IPS DF 6.9 (cell line): ENCODE measurements at regions not wholly inside any gene's neighbourhood (a gene's known extent, or its start where the extent isn't known, plus 50 kb on each side); places are given as distances from the start of the nearest gene placed in this dataset.
A peak's percentile ranks its signal among the peaks of the same experiment; 100 is the strongest.

Experiments
- DNase-seq: peaks from one replicate; pipeline ENCODE4 v3.0.0-alpha.2; 2013; ENCODE audit warnings: low read depth, low spot score
- H3K27ac ChIP-seq: one replicate; pipeline ENCODE4 v1.5.1; 2013; ENCODE audit warnings: low read length, control low read depth
- H3K27me3 ChIP-seq: 2 replicates; pipeline ENCODE4 v1.6.1; 2013; ENCODE audit warnings: mild to moderate bottlenecking, low read length; ENCODE audit not compliant: control insufficient read depth, insufficient read depth
- H3K36me3 ChIP-seq: 2 replicates; pipeline ENCODE4 v1.6.1; 2013; ENCODE audit warnings: low read length; ENCODE audit not compliant: control insufficient read depth, insufficient read depth
- H3K4me1 ChIP-seq: 2 replicates; pipeline ENCODE4 v1.6.1; 2013; ENCODE audit warnings: low read length; ENCODE audit not compliant: control insufficient read depth, insufficient read depth
- H3K4me3 ChIP-seq: 2 replicates; pipeline ENCODE4 v1.5.1; 2013; ENCODE audit warnings: mild to moderate bottlenecking, low read length
- H3K9me3 ChIP-seq: 2 replicates; pipeline ENCODE4 v1.6.1; 2013; ENCODE audit warnings: low read length, inconsistent platforms; ENCODE audit not compliant: control insufficient read depth, insufficient read depth
- WGBS: extraction: QIAGEN DNeasy Blood & Tissue Kit; methylation state at CpG from one replicate; pipeline ENCODE4 v1.1.7; 2013; ENCODE audit warnings: mixed read lengths, missing lambda C conversion rate; ENCODE audit not compliant: insufficient read length, insufficient coverage; 5-methylcytosine and 5-hydroxymethylcytosine counted together

- H3K9me3 ChIP-seq: no peaks in the 10 kb centered on the region
- no peak for DNase-seq
- H3K4me1 ChIP-seq: 0 out of 2 replicates have a peak, but pooled peaks cover 2% of the 10 kb centered on the region
- no peaks in the 10 kb centered on the region for H3K36me3 ChIP-seq
- H3K27me3 ChIP-seq: no peaks in the 10 kb centered on the region
- H3K27ac ChIP-seq: no peak overlapping the region
- no CpG with 5 or more reads among the region's 2 CpGs for WGBS
- no peak overlapping the region for H3K4me3 ChIP-seq
Measured at GRCh38 chr18:11523804-11524203, 85.6 kb upstream of the SLC35G4 start.

GRCh38 chr18:11522992-11523391 lies 86.4 kb upstream of the SLC35G4 start:
- WGBS: no CpG with 5 or more reads among the region's 5 CpGs
- no peak overlapping the region for H3K4me3 ChIP-seq
- no peaks in the 10 kb centered on the region for H3K36me3 ChIP-seq
- H3K27ac ChIP-seq: no peak overlapping the region
- no peaks in the 10 kb centered on the region for H3K27me3 ChIP-seq
- 0 out of 2 replicates have a peak, but pooled peaks cover 2% of the 10 kb centered on the region for H3K4me1 ChIP-seq
- H3K9me3 ChIP-seq: no peaks in the 10 kb centered on the region
- no peak for DNase-seq

- WGBS: no CpG with 5 or more reads among the region's 5 CpGs
- no peak for DNase-seq
- Histone ChIP-seq H3K27ac (no peak overlapping the region), H3K4me1 (0 out of 2 replicates have a peak, but pooled peaks cover 2% of the 10 kb centered on the region), H3K36me3 (no peaks in the 10 kb centered on the region), H3K9me3 (no peaks in the 10 kb centered on the region), H3K27me3 (no peaks in the 10 kb centered on the region), H3K4me3 (no peak overlapping the region)
Measured at GRCh38 chr18:11521853-11522252, 87.5 kb upstream of the SLC35G4 start.

- H3K9me3 ChIP-seq: no peaks in the 10 kb centered on the region
- H3K27me3 ChIP-seq: no peaks in the 10 kb centered on the region
- H3K4me1 ChIP-seq: 0 out of 2 replicates have a peak, but pooled peaks cover 2% of the 10 kb centered on the region
- H3K36me3 ChIP-seq: no peaks in the 10 kb centered on the region
- no peak for DNase-seq
- WGBS: no CpG with 5 or more reads among the region's 6 CpGs
- H3K4me3 ChIP-seq: no peak overlapping the region
- no peak overlapping the region for H3K27ac ChIP-seq
Measured at GRCh38 chr18:11520536-11520935, 88.9 kb upstream of the SLC35G4 start.

GRCh38 chr18:11518788-11519685 lies 90.4 kb upstream of the SLC35G4 start:
- Histone ChIP-seq H3K4me3 (no peak overlapping the region), H3K27me3 (no peaks in the 10 kb centered on the region), H3K27ac (no peak overlapping the region), H3K4me1 (0 out of 2 replicates have a peak, but pooled peaks cover 2% of the 10 kb centered on the region), H3K36me3 (no peaks in the 10 kb centered on the region), H3K9me3 (no peaks in the 10 kb centered on the region)
- no CpG with 5 or more reads among the region's 24 CpGs for WGBS
- DNase-seq: peak; percentile 47

- Histone ChIP-seq H3K27ac (no peak overlapping the region), H3K27me3 (no peaks in the 10 kb centered on the region), H3K36me3 (no peaks in the 10 kb centered on the region), H3K4me3 (no peak overlapping the region), H3K9me3 (no peaks in the 10 kb centered on the region), H3K4me1 (0 out of 2 replicates have a peak, but pooled peaks cover 2% of the 10 kb centered on the region)
- no peak for DNase-seq
- no CpG with 5 or more reads among the region's 3 CpGs for WGBS
Measured at GRCh38 chr18:11517704-11518103, 91.7 kb upstream of the SLC35G4 start.

GRCh38 chr18:11516751-11517503 lies 92.5 kb upstream of the SLC35G4 start:
- Histone ChIP-seq H3K27me3 (no peaks in the 10 kb centered on the region), H3K4me1 (0 out of 2 replicates have a peak, but pooled peaks cover 2% of the 10 kb centered on the region), H3K9me3 (no peaks in the 10 kb centered on the region), H3K36me3 (no peaks in the 10 kb centered on the region), H3K4me3 (no peak overlapping the region), H3K27ac (no peak overlapping the region)
- no peak for DNase-seq
- WGBS: no CpG with 5 or more reads among the region's 14 CpGs

GRCh38 chr18:11514267-11514666 lies 95.1 kb upstream of the SLC35G4 start:
- no CpG with 5 or more reads among the region's 1 CpG for WGBS
- Histone ChIP-seq H3K36me3 (no peaks in the 10 kb centered on the region), H3K27me3 (no peaks in the 10 kb centered on the region), H3K4me3 (no peak overlapping the region), H3K27ac (no peak overlapping the region), H3K4me1 (0 out of 2 replicates have a peak, but pooled peaks cover 2% of the 10 kb centered on the region), H3K9me3 (no peaks in the 10 kb centered on the region)
- DNase-seq: no peak

GRCh38 chr18:11512096-11513025 lies 97.0 kb upstream of the SLC35G4 start:
- Histone ChIP-seq H3K9me3 (no peaks in the 10 kb centered on the region), H3K4me1 (no peaks in the 10 kb centered on the region), H3K27ac (no peak overlapping the region), H3K27me3 (no peaks in the 10 kb centered on the region), H3K4me3 (no peak overlapping the region), H3K36me3 (no peaks in the 10 kb centered on the region)
- no CpG with 5 or more reads among the region's 8 CpGs for WGBS
- DNase-seq: no peak
